GM23338 (cell line): ENCODE measurements at regions not wholly inside any gene's neighbourhood (a gene's known extent, or its start where the extent isn't known, plus 50 kb on each side); places are given as distances from the start of the nearest gene placed in this dataset.
"Not testable (repeated sequence)": the region's sequence is repeated elsewhere in the genome, so short reads cannot be mapped to it uniquely, and the experiment has no call there.

Experiments
- CREB1 ChIP-seq: fragments of 250-450 bp; sonication (Bioruptor Pico); IDR thresholded peaks from 2 replicates; pipeline ENCODE4 v1.5.0; 2020; ENCODE audit warnings: low read depth, mild to moderate bottlenecking, moderate library complexity
- CTCF ChIP-seq, 2 experiments: fragments of 200-600 bp in 1 of 2; sonication (generic) in 1 of 2; conservative IDR thresholded peaks; 2 replicates each; pipeline versions ENCODE4 v1.5.1 to v1.6.1; 2016 to 2017; ENCODE audit warnings: antibody characterized with exemption in 2 of 2, low read depth in 2 of 2, mild to moderate bottlenecking in 2 of 2, moderate library complexity in 1 of 2
- ETS1 ChIP-seq: IDR thresholded peaks from 2 replicates; pipeline ENCODE4 v1.6.1; 2016; ENCODE audit warnings: antibody characterized with exemption
- EZH2 ChIP-seq: fragments of 200-600 bp; sonication (generic); IDR thresholded peaks from one replicate; pipeline ENCODE4 v1.8.0; 2017; ENCODE audit warnings: antibody characterized with exemption, mild to moderate bottlenecking, low read depth; ENCODE audit not compliant: unreplicated experiment
- JUNB ChIP-seq: IDR thresholded peaks from one replicate; pipeline ENCODE4 v1.6.1; 2016; ENCODE audit warnings: antibody characterized with exemption; ENCODE audit not compliant: unreplicated experiment
- POLR2AphosphoS5 ChIP-seq: IDR thresholded peaks from 2 replicates; pipeline ENCODE4 v1.6.1; 2016; ENCODE audit warnings: antibody characterized with exemption, low read depth
- REST ChIP-seq: IDR thresholded peaks from one replicate; pipeline ENCODE4 v1.6.1; 2018; ENCODE audit warnings: antibody characterized with exemption; ENCODE audit not compliant: unreplicated experiment
- ZNF462 ChIP-seq: fragments of 250-450 bp; sonication (Bioruptor Pico); IDR thresholded peaks from 2 replicates; pipeline ENCODE4 v1.5.0; 2020; ENCODE audit warnings: mild to moderate bottlenecking, moderate library complexity

GRCh38 chr6:67767046-67767822, 867.8 kb upstream of the ADGRB3 start:
- not testable (repeated sequence) for TF ChIP-seq CTCF (conservative IDR thresholded peaks at IDR 0.05; ENCODE audit: low read depth in 2 of 2); EZH2; POLR2AphosphoS5; REST; CREB1; ETS1; JUNB; ZNF462
